GM12878 (cell line): ENCODE measurements at regions not wholly inside any gene's neighbourhood (a gene's known extent, or its start where the extent isn't known, plus 50 kb on each side); places are given as distances from the start of the nearest gene placed in this dataset.

Experiments
- ATAC-seq: fragments of 200-7000 bp; cut with Tn5 transposase; 3 replicates; pipeline ENCODE4 v1.9.1; 2020; ENCODE audit warnings: mild to moderate bottlenecking, moderate library complexity
- BruUV-seq: library from RNA; stranded (reverse); fragments of 400-500 nt; replicated peaks from 2 replicates; lab custom pipeline; 2021; lab: Mats Ljungman, UMichigan
- CTCF ChIA-PET: fragments of 300-600 bp; sonication (Branson Sonifier 250); formaldehyde crosslinking; extraction: SDS; loops from one replicate; lab custom pipeline; 2021; ENCODE audit warnings: inconsistent platforms; lab: Yijun Ruan, JAX
- POLR2A ChIA-PET: fragments of 350-600 bp; formaldehyde crosslinking; extraction: SDS; loops from one replicate; lab custom pipeline; 2021; ENCODE audit warnings: inconsistent platforms; lab: Charles Lee
- RAD21 ChIA-PET: fragments of 300-600 bp; sonication (Branson Sonifier 250); formaldehyde crosslinking; loops from one replicate; lab custom pipeline; 2023; ENCODE audit warnings: antibody characterized with exemption; ENCODE audit not compliant: unreplicated experiment; lab: Charles Lee
- SMC1A ChIA-PET: fragments of 300-600 bp; sonication (Branson Sonifier 250); formaldehyde crosslinking; loops from one replicate; lab custom pipeline; 2023; ENCODE audit not compliant: unreplicated experiment, uncharacterized antibody; lab: Charles Lee
- DNase-seq: peaks from one replicate; pipeline ENCODE4 v3.0.0-alpha.2; 2011; ENCODE audit warnings: low read depth, low spot score
- FAIRE-seq: peaks from 3 replicates; lab custom pipeline; 2011; peaks lifted over from hg19 to GRCh38; lab: Jason Lieb, UNC
- H2AFZ ChIP-seq: 2 replicates; pipeline ENCODE4 v1.6.0; 2011; ENCODE audit warnings: low read depth, low read length, control low read depth; ENCODE audit not compliant: control insufficient read depth
- H3K27ac ChIP-seq: 2 replicates; pipeline ENCODE4 v1.5.1; 2011; ENCODE audit warnings: control low read depth; ENCODE audit not compliant: control insufficient read depth, insufficient read depth
- H3K27me3 ChIP-seq, 2 experiments: replicated peaks in 1 of 2; 2 replicates each; pipeline versions ENCODE4 v1.6.0 to v1.6.1; 2011; ENCODE audit warnings: low read length in 1 of 2; ENCODE audit not compliant: control insufficient read depth in 2 of 2, insufficient read depth in 2 of 2
- H3K36me3 ChIP-seq, 2 experiments: 2 replicates each; pipeline ENCODE4 v1.5.1; 2011; ENCODE audit warnings: low read length in 1 of 2; ENCODE audit not compliant: control insufficient read depth in 2 of 2, insufficient read depth in 2 of 2
- H3K4me1 ChIP-seq: 2 replicates; pipeline ENCODE4 v1.6.1; 2011; ENCODE audit warnings: mild to moderate bottlenecking, low read length, moderate library complexity, mixed read lengths; ENCODE audit not compliant: control insufficient read depth, insufficient read depth
- H3K4me2 ChIP-seq: 2 replicates; pipeline ENCODE4 v1.6.0; 2011; ENCODE audit warnings: control low read depth; ENCODE audit not compliant: control insufficient read depth, insufficient read depth
- H3K4me3 ChIP-seq: fragments of 200-600 bp; sonication (generic); 2 replicates; pipeline ENCODE4 v1.5.1; 2016
- H3K79me2 ChIP-seq: 2 replicates; pipeline ENCODE4 v1.6.0; 2011; ENCODE audit warnings: low read length; ENCODE audit not compliant: control insufficient read depth, insufficient read depth
- H3K9ac ChIP-seq: 2 replicates; pipeline ENCODE4 v1.8.0; 2011; ENCODE audit warnings: low read length, control low read depth, mixed read lengths; ENCODE audit not compliant: control insufficient read depth, insufficient read depth
- H3K9me3 ChIP-seq: replicated peaks from 3 replicates; pipeline ENCODE4 v1.5.1; 2011; ENCODE audit warnings: mild to moderate bottlenecking, low read length; ENCODE audit not compliant: control insufficient read depth, insufficient read depth
- H4K20me1 ChIP-seq: 2 replicates; pipeline ENCODE4 v1.6.0; 2011; ENCODE audit not compliant: control insufficient read depth, insufficient read depth
- BHLHE40 ChIP-seq, 2 experiments: fragments of 450-650 bp in 1 of 2; IDR thresholded peaks; 2 replicates each; pipeline ENCODE4 v1.6.1; 2011 to 2017; ENCODE audit warnings: low read depth in 2 of 2, borderline replicate concordance in 1 of 2, improper control_type of control experiment in 1 of 2, low read length in 1 of 2, mild to moderate bottlenecking in 1 of 2
- CBFB ChIP-seq: IDR thresholded peaks from 2 replicates; pipeline ENCODE4 v1.6.1; 2016; ENCODE audit warnings: antibody characterized with exemption, low read depth
- RUNX3 ChIP-seq: IDR thresholded peaks from 2 replicates; pipeline ENCODE4 v1.6.1; 2012; ENCODE audit warnings: low read length, inconsistent platforms
- ZNF274 ChIP-seq: IDR thresholded peaks from one replicate; pipeline ENCODE4 v1.8.0; 2011; ENCODE audit not compliant: insufficient read length, insufficient read depth
- WGBS: methylation state at CpG from one replicate; pipeline ENCODE4 v1.1.6; 2016; ENCODE audit warnings: low lambda C conversion rate; ENCODE audit not compliant: insufficient replicate concordance, insufficient coverage; ENCODE audit errors: missing lambda C conversion rate; 5-methylcytosine and 5-hydroxymethylcytosine counted together
- in situ Hi-C: fragments of 300-500 bp; cut with MboI; formaldehyde crosslinking; loops from 9 replicates; pipeline ENCODE4 v1.14.3; 2018; ENCODE audit warnings: mixed read lengths
- intact Hi-C: fragments of 100-400 bp; cut with micrococcal nuclease; formaldehyde crosslinking; loops from one replicate; pipeline ENCODE4 v1.14.2; 2022; ENCODE audit not compliant: unreplicated experiment
- TF ChIP-seq, protein P1 (sequence below): fragments of 450-650 bp; formaldehyde crosslinking; IDR thresholded peaks from 2 replicates; pipeline ENCODE4 v1.4.0; 2022; ENCODE audit warnings: mild to moderate bottlenecking, moderate library complexity

DNA sequence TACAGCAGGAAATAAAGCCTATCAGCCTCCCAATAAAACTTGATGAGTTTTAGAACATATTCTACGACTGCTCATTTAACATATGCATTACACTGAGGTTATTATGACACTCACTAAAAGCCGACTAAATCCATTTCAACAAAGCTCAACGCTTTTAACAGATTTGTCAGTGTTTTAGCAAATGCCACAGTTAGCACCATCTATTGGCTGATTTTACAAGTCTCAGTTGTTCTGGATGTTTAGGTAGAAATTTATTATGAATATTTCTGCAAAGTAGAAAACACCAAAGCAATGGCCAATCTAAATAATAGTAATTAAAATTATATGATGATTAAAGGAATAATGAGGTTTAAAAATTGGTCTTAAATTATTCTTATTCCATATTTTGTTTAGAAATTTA lies 993.2 kb upstream of the PCDH7 start:
- no peaks in the 10 kb centered on the region for H3K9me3 ChIP-seq
- no peak overlapping the region for H3K4me3 ChIP-seq
- H3K27me3 ChIP-seq = no peaks in the 10 kb centered on the region
- H3K9ac ChIP-seq = no peak overlapping the region
- CTCF ChIA-PET = interaction anchor here (1.0 to 1.2 kb wide), 3 partner anchors 9 to 119 kb away, joined by 3 read pairs; no protein-coding TSS in a partner anchor
- H3K27ac ChIP-seq = no peak overlapping the region
- intact Hi-C loops = no loop called here
- RAD21 ChIA-PET = no interaction called here
- no peak overlapping the region for H2AFZ ChIP-seq
- H4K20me1 ChIP-seq = no peaks in the 10 kb centered on the region
- BruUV-seq = no TSS peak
- no peaks in the 10 kb centered on the region for H3K4me1 ChIP-seq
- POLR2A ChIA-PET = no interaction called here
- H3K4me2 ChIP-seq = no peak overlapping the region
- no peaks in the 10 kb centered on the region for H3K79me2 ChIP-seq
- DNase-seq = no peak
- no peak for TF ChIP-seq RUNX3
- TF ChIP-seq, protein P1, sequence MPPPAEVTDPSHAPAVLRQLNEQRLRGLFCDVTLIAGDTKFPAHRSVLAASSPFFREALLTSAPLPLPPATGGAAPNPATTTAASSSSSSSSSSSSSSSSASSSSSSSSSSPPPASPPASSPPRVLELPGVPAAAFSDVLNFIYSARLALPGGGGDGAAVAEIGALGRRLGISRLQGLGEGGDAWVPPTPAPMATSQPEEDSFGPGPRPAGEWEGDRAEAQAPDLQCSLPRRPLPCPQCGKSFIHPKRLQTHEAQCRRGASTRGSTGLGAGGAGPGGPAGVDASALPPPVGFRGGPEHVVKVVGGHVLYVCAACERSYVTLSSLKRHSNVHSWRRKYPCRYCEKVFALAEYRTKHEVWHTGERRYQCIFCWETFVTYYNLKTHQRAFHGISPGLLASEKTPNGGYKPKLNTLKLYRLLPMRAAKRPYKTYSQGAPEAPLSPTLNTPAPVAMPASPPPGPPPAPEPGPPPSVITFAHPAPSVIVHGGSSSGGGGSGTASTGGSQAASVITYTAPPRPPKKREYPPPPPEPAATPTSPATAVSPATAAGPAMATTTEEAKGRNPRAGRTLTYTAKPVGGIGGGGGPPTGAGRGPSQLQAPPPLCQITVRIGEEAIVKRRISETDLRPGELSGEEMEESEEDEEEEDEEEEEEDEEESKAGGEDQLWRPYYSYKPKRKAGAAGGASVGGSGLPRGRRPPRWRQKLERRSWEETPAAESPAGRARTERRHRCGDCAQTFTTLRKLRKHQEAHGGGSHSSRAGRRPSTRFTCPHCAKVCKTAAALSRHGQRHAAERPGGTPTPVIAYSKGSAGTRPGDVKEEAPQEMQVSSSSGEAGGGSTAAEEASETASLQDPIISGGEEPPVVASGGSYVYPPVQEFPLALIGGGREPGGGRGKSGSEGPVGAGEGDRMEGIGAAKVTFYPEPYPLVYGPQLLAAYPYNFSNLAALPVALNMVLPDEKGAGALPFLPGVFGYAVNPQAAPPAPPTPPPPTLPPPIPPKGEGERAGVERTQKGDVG (CRISPR knock-in tag) = no peak
- TF ChIP-seq BHLHE40 (IDR thresholded peaks at IDR 0.05; ENCODE audit: borderline replicate concordance in 1 of 2, low read depth in 2 of 2, low read length in 1 of 2) = no peak
- no peak for TF ChIP-seq ZNF274
- no peak for TF ChIP-seq CBFB
- in situ Hi-C loops = no loop called here
- 48% methylated on average over 3 of the region's 3 CpGs for WGBS
- no peaks in the 10 kb centered on the region for H3K36me3 ChIP-seq
- FAIRE-seq = no peak
- SMC1A ChIA-PET = no interaction called here
- no peak for ATAC-seq
